ENCODE measurements at regions not wholly inside any gene's neighbourhood (a gene's known extent, or its start where the extent isn't known, plus 50 kb on each side); places are given as distances from the start of the nearest gene placed in this dataset.

DNA sequence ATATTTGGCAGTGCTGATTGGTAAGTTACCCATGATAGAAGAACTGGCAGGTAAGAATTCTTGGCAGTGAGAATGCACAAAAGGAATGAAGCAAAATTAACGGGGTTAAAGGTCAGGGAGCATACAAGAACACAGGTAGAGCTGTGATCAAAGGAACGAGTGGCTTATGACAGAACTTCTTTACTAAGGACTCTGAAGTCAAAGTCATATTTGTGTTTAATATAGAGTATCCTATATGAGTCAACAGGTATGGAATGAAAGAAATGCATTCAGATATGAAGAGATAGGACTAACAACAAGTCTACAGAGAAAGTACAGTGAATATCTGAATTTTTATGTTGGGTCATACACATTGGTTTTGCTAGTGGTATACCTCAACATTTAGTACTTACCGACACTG is 209.0 kb upstream of the CITED2 start:
- DNase-seq (ENCODE audit: low read depth), result no peak

DNA sequence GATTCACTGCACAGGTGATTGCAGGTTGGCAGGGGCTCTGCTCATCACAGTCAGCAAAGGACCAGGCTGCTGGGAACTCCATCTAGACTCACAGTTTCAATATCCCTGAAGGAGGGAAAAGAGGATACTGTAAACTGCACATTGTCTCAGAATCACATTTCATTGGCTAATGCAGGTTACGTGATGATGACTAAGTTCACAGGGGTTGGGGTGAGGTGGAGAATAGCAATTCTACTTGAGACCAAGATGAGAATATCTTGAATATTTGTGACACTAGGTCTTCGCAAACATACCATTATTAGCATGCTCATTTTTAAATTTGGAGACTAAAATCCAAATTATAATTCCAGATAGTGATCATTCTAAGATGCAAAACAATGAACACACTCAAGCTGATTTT is 208.5 kb upstream of the CITED2 start:
- DNase-seq (ENCODE audit: low read depth), result no peak

DNA sequence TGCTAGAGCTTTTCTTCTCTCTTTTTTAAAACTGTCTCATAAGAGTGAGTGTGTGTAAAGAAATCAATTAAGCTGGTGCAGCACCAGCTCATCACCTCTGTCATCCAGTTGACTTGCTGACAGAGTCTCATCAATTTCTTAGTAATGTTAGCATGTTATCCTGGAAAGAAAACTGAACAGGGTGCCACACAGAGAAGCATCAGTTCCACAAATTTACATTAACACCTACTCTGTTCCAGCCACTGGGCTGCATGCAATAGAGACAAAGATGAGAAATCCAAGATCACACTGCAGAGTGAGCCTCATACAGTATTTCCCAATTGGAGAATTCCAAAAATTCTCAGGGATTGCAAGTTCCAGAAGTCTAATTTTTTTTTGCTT is 207.0 kb upstream of the CITED2 start:
- DNase-seq (ENCODE audit: low read depth), result no peak

DNA sequence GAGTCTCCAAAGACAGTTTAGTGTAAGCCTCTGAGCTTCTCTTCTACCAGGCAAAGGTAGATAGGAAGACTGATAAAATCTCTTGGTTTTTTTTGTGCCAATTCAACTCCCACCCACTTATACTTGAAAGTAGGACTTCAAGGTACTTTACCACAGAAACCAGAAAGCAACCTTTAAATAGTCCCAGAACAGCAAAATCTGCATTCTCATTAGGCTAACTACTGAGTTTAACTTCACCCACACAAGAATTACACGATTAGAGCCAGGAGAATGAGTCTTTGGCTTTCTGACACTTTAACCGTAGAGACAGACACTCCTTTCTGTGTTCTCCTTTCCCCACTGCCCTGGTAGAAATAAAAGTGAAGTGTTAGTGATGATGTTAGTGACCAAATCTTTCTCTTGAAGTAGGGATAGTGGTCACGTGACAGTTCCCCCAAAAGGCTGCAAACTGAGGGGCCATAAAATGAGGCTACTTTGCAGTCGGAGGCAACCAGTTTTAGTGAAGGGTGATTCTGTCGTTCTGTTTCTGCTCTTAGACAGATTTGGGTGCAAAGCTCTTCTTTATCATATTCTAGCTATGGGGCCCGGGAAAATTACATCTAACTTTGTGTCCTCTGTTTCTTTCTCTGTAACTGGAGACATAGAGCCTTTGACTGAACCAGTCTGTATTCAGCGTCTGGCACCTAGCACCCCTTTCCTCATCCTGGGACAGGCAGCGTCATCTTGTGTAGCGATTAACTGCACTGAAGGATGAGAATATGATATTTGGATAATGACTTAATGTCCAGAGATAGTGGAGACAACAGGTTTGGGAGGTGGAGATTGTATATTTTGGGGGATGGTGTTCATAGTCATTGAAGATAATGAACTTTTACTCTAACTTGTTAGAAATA is 206.4 kb upstream of the CITED2 start:
- DNase-seq (ENCODE audit: low read depth), result no peak

DNA sequence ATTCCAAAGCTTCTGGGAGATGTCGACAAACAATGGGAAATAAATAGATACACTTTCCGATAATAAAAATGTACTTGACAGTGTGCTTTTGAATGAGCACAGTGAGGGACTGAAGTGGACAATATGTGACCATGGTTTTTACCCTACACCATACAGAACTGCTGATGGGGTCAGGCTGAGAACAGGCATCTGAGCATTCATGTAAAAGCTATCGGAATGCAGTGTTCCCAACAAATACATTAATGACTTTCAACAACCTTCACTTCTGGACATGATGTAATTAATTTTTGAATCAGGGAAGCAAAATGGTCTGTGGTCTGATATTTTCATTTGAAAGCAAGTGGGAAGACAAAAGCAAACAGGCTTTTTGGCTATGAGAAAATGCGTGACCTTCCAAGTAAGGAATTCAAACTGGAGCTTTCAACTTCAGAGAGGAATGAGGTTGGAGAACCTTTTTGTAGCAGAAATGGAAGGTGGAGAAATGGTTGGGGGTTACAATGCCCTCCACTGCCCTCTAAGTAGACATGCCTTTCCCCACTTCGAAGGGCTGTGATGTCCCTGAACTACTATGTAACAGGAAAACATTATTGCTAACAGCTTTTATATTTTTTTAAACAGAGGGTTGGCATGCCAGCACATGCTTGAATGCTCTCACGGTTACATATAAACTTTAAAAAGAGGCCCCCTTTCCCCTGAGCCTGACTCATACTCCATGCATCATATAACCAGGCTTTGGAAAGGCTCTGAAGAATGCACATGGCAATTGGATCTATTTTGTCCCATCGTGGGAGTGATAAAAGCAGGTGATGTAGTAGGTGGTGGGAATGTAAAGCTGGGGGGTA is 203.5 kb upstream of the CITED2 start:
- no peak for DNase-seq (ENCODE audit: low read depth)

DNA sequence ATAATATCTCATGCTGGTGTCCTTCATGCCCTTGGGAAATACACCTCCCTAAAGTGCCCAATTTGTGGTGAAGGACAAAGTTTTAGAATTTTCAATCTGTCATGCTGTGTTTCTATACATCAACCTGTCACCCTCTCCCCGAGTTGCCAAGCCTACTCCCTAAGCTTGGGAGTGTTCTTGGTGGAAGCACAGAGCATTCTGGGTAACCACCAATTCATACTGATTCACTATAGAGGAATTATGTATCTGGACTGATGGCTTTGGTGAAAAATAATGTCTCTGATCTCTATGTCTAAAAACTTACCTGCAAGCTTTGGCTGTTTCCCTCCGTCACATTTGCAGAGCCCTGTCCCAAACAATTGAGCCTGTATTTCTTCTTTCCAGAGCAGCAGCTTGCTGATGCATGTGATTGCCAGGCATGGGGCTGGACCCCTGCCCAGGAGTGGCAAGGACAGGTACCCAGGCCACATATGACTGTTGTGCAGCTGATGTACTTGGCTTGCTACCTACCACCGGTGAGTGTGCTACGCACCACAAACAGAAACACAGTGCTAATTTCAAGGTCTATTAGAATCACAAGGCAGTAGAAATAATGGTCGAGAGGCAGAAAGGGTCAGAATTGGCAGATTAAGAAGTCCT is 202.8 kb upstream of the CITED2 start:
- no peak for DNase-seq (ENCODE audit: low read depth)

DNA sequence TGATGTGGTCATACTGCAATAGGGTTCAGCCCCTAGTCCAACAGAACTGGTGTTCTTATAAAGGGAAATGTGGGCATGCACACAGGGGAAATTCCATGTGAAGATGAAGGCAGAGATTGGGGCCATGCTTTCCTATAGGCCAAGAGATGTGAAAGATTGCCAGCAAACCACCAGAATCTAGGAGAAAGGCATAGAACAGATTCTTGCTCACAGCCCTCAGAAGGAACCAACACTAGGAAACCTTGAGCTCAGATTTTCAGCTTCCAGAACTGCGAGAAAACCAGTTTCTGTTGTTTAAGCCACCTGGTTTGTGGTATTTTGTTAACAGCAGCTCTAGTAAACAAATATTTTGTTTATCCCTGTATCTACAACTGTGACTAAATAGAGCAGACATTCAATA is 197.6 kb upstream of the CITED2 start:
- no peak for DNase-seq (ENCODE audit: low read depth)

DNA sequence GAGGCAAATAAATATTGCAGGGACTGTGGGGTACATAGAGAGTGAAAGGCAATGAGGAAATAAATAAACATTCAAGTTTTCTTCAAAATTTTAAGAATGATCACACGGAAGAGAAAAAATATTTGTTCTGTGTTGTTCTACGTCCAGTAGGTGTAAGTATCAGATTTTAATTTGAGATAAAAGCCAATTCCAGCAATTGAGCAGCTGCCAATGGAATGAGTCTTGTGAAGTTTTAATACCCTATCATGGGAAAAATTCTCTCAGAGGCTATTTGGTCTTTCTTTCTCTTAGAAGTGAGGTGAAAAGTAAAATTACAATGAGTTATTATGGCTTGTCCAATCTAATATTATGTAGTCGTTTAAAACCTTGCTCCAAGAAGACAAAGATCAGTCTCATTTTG is 195.7 kb upstream of the CITED2 start:
- DNase-seq (ENCODE audit: low read depth), result no peak

DNA sequence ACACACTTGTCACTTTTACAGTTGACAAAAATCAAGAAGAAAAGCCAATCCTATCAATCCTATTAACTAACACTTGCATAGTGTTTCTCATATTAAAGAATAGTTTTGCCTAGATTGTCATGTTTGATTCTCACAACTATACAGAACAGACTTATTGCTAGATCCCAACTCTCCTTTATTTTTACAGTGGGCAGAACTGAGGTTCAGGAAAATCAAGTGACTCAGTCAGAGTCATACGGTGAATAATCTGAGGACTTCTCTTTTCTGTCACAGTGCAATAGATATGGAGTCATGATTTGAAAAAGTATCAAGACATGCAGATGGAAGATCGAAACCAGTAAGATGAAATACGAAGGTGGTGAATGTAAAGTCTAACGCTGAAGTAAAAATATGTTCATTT is 195.1 kb upstream of the CITED2 start:
- no peak for DNase-seq (ENCODE audit: low read depth)

DNA sequence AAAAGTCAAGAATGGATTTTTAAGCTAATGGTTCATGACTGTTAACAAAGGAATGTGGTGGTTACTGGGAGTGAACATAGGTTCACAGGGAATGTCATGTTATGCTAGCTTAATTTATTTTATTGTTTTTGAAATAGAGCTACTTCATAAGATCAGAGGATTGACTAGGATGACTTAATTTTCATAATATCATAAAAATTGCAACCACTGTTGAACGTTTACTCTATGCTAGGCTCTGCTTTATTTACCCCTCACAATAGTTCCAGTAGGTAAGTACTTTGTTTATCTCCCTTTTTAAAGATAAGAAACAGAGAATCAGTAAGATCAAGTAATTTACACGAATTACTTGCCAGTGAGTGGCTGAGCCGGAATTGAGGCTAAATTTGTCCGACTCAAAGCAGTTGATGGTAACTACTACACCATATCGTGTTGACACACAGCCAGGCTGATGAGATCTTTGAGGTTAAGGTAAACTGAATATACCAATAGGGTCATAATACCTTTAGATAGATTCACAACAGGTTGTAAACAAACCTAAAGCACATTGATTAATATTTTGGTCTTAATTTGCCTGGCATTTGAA is 194.6 kb upstream of the CITED2 start:
- no peak for DNase-seq (ENCODE audit: low read depth)

DNA sequence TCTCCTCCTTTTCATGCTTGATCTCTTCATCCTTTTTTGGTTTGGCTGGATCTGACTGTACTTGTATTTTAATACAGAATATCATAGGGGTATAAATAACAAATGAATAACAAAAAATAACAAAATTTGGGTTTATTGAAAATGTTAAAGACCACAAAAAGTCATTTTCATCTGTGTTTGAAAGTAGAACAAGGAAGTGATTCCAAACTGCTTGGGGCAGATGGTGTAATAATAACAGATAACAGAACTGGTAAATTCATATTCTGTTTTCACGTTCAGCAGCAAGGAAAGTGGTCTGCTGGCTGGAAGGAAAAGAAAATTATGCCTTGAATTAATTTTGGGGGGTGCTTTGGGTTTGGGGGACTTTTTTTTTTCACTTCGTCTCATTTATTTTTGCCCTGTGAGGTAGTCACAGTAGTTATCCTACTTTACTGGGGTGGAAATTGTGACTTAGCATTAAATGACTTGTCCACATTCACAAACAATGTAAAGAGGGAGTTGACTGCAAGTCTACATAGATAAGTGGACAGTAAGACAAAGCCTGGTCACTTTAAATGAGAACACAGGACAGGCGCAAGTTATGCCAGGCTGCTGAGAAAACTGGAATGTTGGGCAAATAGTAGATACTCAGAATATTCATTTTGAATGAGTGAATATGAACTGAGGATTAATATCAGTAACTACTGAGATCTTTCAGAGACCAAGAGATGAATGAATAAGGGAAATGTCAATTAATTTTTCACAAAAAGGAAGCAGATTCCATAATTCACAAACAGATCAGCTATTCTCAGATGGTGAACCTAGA is 193.9 kb upstream of the CITED2 start:
- DNase-seq (ENCODE audit: low read depth), result no peak

DNA sequence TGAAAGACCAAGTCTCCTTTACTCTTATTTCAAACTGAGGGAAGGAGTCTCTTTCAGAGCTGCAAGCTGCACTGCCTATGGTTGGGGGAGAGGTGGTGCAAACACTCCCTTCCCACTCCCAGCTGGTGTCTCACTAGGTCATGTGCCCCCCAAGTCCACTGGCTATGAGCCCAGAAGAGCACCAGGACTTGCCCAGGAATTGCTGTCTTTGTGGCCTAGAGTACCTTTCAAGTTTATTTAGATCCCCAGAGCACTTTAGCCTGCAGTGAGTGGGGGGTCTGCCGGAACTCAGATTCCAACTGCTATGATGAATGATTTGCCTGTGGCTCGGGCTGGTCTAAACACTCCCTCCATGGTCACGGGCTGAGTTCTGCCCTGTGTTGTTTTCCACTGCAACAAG is 192.6 kb upstream of the CITED2 start:
- no peak for DNase-seq (ENCODE audit: low read depth)

DNA sequence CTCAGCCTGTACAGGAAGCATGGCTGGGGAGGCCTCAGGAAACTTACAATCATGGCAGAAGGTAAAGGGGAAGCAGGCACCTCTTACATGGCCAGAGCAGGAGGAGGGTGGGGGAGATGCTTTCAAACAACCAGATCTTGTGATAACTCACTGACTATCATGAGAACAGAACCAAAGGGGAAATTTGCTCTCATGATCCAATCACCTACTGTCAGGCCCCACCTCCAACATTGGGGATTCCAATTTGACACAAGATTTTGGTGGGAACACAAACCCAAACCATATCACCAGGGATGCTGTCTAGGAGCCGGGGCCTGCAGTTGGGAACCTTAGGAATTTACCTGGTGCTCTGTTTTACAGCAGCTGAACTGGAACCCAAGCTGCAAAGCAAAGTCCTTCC is 191.1 kb upstream of the CITED2 start:
- DNase-seq (ENCODE audit: low read depth), result no peak

DNA sequence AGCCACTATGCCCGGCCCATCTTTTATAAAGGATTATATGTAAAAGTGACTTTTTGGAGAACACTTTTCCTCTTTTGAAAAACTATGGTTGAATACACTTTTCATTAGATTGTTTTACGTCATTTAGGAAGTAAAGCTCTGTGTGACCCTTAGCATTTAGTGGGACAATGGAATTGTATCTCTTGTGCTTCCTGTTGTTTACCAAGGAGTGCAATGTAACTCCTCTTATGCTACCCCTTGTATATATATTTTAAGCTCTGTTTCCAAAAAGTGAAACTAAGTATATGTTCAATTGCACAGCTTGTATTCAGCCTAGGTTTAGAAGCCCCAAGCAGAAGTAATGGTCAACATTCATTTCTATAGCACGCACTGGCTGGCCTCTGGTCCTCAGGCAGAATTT is 183.1 kb upstream of the CITED2 start:
- DNase-seq (ENCODE audit: low read depth), result no peak

DNA sequence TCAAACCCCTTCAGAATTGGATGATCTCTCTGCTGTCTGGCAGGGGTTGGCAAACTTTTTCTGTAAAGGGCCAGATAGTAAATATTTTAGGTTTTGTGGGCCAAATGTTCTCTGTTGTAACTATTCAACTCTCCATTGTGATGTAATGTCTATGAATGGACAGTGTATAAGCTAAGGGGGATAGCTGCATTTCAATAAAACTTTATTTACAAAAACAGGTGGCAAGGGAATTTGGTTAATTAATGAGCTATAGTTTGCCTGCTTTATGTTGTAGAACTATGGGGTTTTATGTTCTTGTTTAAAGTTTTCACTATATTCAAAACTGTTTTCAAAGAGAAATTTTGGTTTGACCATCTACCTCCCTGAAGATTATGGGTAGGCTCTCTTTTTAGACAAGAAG is 182.1 kb upstream of the CITED2 start:
- DNase-seq (ENCODE audit: low read depth), result no peak

DNA sequence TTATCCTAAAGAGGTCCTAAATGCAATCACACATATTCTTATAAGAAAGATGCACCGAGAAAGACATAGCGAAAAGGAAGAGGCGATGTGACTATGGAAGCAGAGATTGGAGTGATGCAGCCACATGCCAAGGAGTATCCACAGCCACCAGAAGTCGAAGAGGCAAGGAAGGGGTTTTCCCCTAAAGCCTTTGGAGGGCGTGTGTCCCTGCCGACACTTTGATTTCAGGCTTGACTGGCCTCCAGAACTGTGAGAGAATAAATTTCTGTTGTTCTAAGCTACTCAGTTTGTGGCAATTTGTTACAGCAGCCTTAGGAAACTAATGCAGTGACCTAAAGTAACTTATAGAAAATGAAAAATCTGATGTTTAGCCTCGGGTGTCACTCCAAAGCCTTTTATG is 179.5 kb upstream of the CITED2 start:
- no peak for DNase-seq (ENCODE audit: low read depth)

DNA sequence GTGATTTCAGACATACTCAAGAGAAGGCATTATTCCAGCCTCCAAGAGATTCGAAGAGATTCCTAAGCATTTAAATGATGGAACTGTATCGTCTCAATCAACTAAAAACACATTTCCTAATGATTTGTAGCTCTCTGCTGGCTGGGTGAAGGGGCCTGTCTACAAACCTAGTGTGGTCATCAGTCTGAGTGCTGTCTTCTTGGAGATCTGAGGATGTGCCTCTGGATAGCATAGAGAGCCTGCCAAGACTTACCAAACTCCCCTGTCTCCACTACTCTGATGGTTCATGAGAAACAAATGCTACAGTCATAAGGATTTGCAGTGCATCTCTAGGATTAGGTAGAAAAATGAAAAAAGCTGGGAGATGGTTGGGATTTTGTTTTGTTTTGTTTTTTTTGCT is 176.9 kb upstream of the CITED2 start:
- no peak for DNase-seq (ENCODE audit: low read depth)

DNA sequence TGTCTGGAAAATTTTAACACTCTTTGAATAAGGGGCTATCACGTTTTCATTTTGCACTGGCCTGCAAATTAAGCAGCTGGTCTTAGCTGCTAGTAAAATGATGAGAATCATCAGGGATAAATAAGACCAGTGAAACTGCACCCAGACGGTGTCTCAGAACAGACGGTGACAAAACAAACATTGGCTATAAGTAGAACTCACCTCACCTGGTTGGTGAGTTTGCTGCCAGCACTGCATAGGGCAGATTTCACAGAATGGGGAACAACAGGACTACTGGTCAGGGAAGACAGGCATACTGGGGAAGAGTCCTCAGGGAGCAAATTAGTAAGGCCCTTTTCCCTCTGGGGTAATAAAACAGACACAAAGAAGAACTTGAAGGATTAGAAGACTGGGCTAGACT is 175.9 kb upstream of the CITED2 start:
- no peak for DNase-seq (ENCODE audit: low read depth)

DNA sequence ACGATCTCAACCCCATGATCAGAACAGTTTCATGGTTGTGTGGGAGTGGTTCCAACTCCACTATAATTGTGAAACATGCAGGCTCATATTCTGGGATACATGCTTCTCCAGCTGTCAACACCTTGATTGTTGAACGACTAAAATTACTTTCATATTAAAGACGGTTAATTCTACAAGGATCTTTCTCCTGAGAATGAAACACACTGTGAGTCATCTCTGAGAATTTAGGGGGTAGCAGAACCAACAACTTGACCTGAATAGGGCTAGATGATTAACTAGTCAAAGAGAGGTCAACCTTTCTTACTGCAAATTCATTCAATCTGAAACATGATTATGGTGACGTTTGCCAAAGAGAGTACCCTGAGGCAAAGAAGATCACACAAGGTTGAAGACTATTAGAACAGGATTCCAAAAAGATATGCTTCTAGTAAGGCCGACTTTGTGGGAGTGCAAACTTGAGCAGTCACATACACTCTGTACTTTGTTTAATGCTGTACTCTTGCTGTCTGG is 175.2 kb upstream of the CITED2 start:
- no peak for DNase-seq (ENCODE audit: low read depth)

DNA sequence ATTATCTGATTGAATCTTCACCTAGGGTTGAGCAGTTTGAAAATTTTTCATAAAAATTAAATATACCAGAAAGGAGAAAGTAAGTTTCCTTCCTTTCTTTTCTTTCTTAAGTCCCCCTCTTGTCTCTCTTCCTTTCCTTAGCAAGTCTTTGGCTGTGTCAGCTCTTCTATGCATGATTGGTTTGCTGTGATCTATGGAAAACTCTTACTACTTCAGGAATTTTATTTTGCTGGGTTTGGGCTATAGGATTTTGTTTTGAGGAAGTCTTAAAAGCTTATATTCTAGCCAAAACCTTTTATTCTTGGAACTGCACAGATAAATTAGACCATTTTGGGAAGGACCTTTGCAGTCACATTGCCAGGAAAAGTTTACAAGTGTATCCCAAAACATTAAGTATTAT is 173.4 kb upstream of the CITED2 start:
- DNase-seq (ENCODE audit: low read depth), result no peak

DNA sequence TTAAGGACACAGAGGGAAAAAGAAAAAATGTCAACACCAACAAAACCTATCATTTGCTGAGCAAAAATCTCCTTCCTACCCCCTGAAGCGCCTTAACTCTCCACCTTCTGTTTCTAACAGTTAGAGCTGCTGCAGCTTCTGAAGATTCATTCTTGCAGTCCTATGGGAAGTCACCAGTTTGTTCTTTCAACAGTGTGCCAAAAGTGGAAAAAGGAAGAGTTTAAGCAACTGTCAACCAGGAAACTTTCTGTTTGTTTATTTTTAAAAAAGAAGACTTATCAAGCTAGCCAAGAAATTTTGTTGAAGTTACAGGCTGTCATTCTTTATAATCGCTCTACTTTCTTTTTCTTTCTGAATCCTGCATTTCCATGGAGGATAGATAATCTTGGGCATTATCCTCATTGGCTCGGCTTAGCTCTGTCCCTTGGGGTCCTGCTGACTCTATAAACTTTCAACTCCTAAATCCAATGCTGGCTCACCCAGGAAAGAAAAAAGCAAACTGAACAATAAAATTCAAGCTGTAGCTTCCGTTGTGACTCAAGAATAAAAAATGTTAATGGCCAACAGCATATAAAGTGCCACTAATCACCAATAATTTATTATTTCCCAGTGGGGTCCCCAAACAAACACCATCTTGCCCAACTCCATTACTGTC is 172.8 kb upstream of the CITED2 start:
- no peak for DNase-seq (ENCODE audit: low read depth)

Data from forelimb muscle (tissue), 1 donor.